HG03575 (cell line): ENCODE measurements at regions not wholly inside any gene's neighbourhood (a gene's known extent, or its start where the extent isn't known, plus 50 kb on each side); places are given as distances from the start of the nearest gene placed in this dataset.

Experiments
- ATAC-seq: cut with Tn5 transposase; IDR thresholded peaks from one replicate; pipeline ENCODE4 v1.9.1; 2021; ENCODE audit not compliant: unreplicated experiment, insufficient number of reproducible peaks, low FRiP score; ENCODE audit errors: extremely low read depth

DNA sequence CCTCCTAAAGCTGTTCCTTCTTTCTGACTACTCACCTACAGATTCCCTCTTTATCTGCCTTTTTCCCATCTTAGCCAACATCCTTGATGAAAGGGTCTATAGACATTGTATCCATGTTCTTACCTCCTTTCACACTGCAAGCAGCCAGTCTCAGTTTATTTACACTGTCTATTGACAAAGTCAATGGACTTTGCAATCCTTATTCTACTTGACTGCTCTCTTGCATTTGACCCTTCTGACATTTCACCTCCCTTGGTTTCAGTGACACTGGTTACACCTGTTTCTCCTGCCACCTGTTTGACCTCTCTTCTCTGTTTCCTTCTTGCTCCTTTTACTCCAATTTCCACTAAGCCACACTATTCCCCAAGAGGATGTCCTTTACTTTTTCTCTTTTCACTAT is 224.0 kb upstream of the SNX7 start:
- ATAC-seq, result no peak

- ATAC-seq, result no peak
These were observed 224.5 kb upstream of the SNX7 start for GRCh38 chr1:98437011-98437410.

DNA sequence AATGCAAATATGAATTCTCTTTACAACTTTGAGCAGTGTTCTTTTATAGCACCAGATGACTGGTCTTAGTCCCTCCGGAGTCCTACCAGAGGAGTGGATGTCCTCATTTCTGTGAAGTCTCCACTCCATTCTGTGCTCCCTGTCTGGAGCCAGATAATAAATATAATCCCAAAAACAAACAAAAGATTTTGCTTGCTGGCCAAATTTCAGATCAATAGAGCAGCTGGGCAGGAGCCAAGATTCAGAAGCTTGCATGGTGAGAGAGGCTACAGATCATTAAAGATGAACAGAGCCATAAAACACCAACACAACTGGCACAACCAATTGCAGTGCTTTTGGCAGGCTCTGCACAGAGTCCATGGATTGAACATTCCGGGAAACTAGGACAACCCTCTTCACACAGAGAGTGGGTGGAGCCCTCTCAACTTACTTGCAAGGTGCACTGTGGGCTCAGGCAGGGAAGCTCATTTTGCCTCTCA is 231.5 kb upstream of the SNX7 start:
- no peak for ATAC-seq

- ATAC-seq, result no peak
These were observed 232.7 kb upstream of the SNX7 start for GRCh38 chr1:98428864-98429263.

DNA sequence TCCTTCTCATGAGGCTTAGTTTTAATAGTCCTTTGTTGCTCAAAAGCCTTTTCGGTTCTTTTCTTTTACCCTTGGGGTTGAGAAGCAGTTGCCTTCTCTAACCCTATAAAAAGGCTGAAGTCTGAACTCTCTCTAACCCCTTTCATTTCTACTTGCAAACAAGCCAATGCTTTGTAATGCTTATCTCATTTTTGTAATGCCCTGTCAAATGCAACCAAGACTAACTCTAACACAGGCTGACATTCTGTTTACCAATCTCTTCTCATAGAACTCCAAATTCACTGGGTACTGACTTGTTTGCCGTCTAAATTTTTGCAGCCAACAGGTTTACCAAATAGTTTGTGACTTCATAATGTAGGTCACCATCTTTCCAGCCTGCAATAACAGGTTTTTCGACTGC is 233.9 kb upstream of the SNX7 start:
- no peak for ATAC-seq

- no peak for ATAC-seq
These were observed 235.4 kb upstream of the SNX7 start for GRCh38 chr1:98426092-98426491.

DNA sequence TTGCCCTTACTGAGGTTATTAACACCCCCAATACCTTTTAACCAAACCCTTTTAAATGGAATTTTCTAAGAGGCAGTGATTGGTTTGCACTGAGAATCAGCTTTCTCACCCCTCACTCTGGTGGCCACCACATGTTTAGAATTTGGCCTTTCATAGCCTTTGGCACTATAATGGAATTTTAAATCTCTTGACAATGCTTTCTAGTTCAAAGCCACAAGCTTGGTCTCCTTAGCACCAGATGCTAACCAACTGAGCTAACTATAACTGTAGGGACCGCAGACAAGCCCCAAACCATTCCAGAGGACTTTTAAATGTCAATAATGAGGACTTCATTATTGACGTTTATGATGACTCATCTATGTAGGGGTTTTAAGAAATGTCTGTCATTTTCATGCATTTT is 238.7 kb upstream of the SNX7 start:
- ATAC-seq, result no peak

GRCh38 chr1:98421085-98421435 is 240.5 kb upstream of the SNX7 start:
- no peak for ATAC-seq

DNA sequence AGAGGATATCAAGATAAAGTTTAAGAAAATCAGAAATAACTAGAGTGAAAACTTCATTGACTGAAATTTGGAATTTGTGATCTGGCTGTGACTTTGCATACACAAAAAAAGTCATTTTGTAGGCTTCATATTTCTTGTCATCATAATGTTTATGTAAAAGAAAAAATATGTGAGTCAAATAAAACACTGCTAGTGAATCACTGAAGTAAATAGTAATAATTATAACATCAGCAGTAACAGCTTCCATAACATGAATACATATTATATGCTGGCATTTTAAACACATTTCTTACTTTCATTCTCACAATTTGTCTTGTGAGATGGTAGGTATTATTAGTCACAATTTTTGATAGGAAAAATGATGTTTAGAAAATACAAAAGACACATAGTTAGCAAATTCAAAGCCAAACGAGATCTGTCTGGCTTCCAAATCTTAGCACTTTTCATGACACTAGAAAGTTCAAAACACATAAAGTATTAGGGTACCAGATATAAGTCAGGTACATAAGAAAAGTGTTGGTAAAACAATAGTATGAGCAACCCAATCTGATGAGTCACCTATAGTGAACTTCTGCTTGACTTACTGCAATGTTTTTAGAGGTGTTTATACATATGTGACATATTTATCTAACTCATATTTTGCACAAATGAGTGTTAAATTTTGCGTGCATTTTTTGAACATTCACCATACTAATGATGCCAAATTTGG is 241.0 kb upstream of the SNX7 start:
- ATAC-seq, result no peak

DNA sequence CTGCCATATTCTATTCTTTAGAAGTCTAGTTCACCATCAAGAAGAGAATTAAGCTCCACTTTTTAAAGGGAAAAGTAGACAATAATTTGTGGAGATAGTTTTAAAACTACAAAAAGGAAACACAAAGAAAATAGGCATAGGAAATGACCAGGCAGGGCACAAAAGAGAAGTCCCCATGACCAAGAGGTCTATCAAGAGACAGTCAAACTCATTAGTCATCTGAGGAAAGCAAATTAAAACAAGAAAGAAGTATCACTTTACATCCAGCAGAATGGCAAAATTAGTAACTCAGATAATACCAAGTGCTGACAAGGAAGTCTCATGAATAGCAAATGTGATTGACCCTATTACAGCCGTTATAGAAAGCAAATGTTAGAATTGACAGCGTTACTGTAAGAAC is 243.7 kb upstream of the SNX7 start:
- no peak for ATAC-seq

- no peak for ATAC-seq
These were observed 251.4 kb upstream of the SNX7 start for GRCh38 chr1:98410082-98410481.

- no peak for ATAC-seq
These were observed 255.0 kb upstream of the SNX7 start for GRCh38 chr1:98406352-98407088.

- ATAC-seq, result peak; percentile 49
These were observed 255.9 kb upstream of the SNX7 start for GRCh38 chr1:98405581-98406074.

- ATAC-seq, result no peak
These were observed 256.7 kb upstream of the SNX7 start for GRCh38 chr1:98404866-98405265.

DNA sequence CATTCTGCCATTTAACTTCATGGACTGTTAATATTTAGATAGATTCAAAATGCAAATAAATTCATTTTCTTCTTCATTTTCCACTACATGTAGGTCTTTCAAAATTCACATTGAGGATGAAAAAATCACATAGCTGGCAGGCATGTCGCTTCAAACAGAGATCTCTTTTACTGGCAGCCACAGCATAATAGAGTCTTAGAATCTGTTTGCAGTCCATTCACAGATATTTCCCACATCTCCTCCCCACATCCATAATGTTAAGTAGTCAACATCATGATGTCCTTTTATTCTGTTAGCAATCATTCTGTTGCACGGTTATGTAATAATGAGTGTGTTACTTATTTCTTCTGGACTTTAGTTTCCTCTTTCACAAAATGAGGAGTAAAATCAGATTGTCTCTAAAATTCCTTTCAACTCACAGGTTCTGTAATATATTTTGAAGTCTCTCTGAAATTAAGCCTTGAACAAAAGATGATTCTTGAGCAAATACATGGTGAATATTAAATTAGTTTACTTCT is 257.5 kb upstream of the SNX7 start:
- no peak for ATAC-seq

DNA sequence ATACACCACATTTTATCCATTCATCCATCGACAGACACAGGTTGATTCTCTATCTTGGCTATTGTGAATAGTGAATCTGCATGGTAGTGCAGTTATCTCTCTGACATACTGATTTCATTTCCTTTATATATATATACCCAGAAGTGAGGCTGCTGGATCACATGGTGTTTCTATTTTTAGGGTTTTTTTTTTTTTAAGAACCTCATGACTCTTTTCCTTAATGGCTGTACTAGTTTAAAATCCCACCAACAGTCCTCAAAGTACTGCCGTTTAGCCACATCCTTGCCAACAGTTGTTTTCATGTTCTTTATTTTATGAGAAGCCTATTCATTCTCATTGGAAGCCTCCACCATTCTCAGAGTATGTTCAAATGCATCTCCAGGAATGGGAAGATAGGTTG is 258.7 kb upstream of the SNX7 start:
- ATAC-seq, result no peak

DNA sequence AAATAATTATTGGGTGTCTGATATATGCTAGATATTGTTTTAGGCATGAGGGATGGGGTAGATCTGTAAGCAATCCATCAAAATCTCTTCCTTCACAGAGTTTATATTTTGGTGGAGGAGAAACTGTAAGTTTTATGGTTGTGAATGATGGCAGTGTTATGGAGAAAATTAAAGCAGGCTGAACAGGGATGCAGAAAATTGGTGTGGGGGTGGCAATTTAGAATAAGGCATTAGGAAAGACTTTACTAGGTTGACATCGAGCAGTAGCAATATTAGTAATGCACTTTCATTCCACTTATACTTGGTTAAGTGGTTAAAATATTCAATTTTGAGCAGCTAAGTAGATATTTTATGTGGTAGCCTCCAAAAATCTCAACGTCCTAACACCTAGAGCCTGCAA is 261.1 kb upstream of the SNX7 start:
- no peak for ATAC-seq

DNA sequence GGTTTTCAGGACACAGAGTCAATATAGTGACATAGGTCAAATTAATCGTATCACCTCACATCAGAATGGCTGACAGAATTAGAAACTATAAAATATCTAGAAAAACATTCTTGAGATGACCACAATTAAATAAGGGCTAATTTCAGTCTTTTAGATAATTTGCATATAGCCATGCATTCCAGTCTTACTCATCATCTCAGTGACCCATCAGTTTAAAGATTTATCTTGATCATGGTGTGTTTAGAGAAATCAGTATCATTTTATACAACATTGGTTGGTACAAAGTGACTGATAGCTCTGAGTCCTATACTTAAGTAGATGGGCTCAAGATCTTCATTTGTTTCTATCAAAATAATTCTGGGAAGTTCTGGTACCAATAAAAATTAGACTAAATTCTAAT is 262.3 kb upstream of the SNX7 start:
- no peak for ATAC-seq

DNA sequence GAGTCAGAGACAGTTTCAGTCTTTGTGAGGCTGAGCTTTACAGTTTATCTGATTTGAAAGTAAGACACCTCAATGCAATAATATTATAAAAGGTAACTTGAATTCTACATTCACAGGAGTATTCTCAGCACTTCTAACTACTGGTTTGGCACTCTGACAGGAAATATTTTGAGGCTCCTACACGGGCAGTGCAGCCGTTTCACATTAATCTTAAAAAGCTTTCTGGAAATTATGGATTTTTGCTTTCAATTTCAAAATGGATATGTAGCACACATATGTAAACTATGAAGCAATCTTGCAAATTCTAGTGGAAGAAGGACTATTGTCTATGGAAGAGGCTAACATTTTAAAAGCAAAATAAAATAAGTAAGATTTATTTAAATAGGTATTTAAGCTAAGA is 262.9 kb upstream of the SNX7 start:
- ATAC-seq, result no peak

DNA sequence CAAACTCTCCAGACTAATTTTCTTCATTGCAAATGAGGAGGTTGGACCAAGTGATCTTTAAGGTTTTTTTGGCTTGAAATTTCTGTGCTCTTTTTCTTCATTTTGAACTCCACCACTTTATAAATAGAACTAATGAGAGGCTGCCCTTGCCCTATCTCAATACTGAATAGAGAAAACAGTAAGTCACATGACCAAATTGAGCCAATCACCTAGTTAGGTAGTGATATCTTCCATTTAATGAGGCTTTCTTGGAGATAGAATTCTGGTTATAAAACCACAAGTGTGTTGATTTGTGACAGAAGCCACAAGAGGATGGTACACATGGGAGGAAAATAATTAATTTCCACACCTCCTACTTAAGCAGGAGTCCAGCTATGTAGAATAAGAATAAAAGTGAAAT is 263.4 kb upstream of the SNX7 start:
- no peak for ATAC-seq
